ENCODE measurements at regions not wholly inside any gene's neighbourhood (a gene's known extent, or its start where the extent isn't known, plus 50 kb on each side); places are given as distances from the start of the nearest gene placed in this dataset.

- Histone ChIP-seq H4K20me1 (ENCODE audit: insufficient read depth, low read length) (no peaks in the 10 kb centered on the region), H3K23ac (ENCODE audit: low read depth, low read length) (peak overlapping the region; percentile 75; the same call in 1 of the 2 replicates), H3K36me3 (ENCODE audit: control insufficient read depth, insufficient read depth, low read length) (no peaks in the 10 kb centered on the region), H2BK15ac (ENCODE audit: low read depth, low read length) (peak overlapping the region; percentile 73; the same call in 2 of the 3 replicates), H4K91ac (ENCODE audit: insufficient read depth, low read depth, low read length) (peak overlapping the region; percentile 82), H3K14ac (replicated peaks; ENCODE audit: low read depth, low read length) (peak overlapping the region; percentile 85), H4K8ac (ENCODE audit: low read depth in 2 of 2, low read length in 2 of 2) (peak overlapping the region; percentile 6 to 71; a peak in 3 of 4 replicates), H4K5ac (ENCODE audit: low read depth, low read length) (peak overlapping the region; percentile 5; the same call in 1 of the 2 replicates), H3K9me1 (ENCODE audit: insufficient read depth, low read length) (no peaks in the 10 kb centered on the region; the same call in 1 of the 2 replicates), H3K27ac (ENCODE audit: insufficient read depth, low read length) (no peak overlapping the region), H3K4me3 (ENCODE audit: insufficient read depth, low read depth, low read length) (no peak overlapping the region), H3K27me3 (ENCODE audit: control insufficient read depth, insufficient read depth, low read length) (no peaks in the 10 kb centered on the region), H3K56ac (ENCODE audit: extremely low read depth, insufficient read depth, low read length) (no peak overlapping the region; the same call in 1 of the 2 replicates), H3K9me3 (ENCODE audit: control insufficient read depth, insufficient read depth, low read length) (no peaks in the 10 kb centered on the region), H3K4ac (ENCODE audit: low read depth, low read length) (peak overlapping the region; percentile 76; the same call in 1 of the 2 replicates), H2BK5ac (ENCODE audit: low read depth, low read length, poor library complexity, severe bottlenecking) (peak overlapping the region; percentile 91), H2BK20ac (ENCODE audit: low read depth, low read length) (peak overlapping the region; percentile 92), H3K4me1 (ENCODE audit: control insufficient read depth, insufficient read depth, low read length) (peaks cover 4% of the 10 kb centered on the region; the same call in 1 of the 2 replicates), H2BK120ac (ENCODE audit: low read depth, low read length) (peak overlapping the region; percentile 90), H3K9ac (ENCODE audit: low read depth, low read length) (no peak overlapping the region), H3K18ac (ENCODE audit: low read depth, low read length) (peak overlapping the region; percentile 22; the same call in 1 of the 2 replicates), H3K79me1 (ENCODE audit: low read depth in 1 of 2, low read length in 2 of 2) (no peaks in the 10 kb centered on the region), H3K4me2 (ENCODE audit: low read depth, low read length) (no peak overlapping the region), H2AK5ac (ENCODE audit: low read depth, low read length) (peak overlapping the region; percentile 35; the same call in 1 of the 2 replicates), H2AFZ (replicated peaks; ENCODE audit: low read length, poor library complexity) (peak overlapping the region; percentile 46), H2AK9ac (replicated peaks; ENCODE audit: low read depth, low read length, poor library complexity) (peak overlapping the region; percentile 57)
- DNase-seq (peak; percentile 70), ATAC-seq (ENCODE audit: low read depth) (no peak)
- ChIA-PET CTCF (no interaction called here), POLR2A (ENCODE audit: unreplicated experiment) (no interaction called here)
- intact Hi-C loops (cut with micrococcal nuclease) (no loop called here), in situ Hi-C loops (cut with MboI; ENCODE audit: low sequenced_read_pairs) (no loop called here), dilution Hi-C loops (cut with HindIII; ENCODE audit: low sequenced_read_pairs, unreplicated experiment) (no loop called here)
- BruUV-seq (replicated peaks): no TSS peak
- WGBS, 2 experiments (ENCODE audit: extremely low coverage in 2 of 2, insufficient read length in 1 of 2): no CpG with 5 or more reads among the region's 7 CpGs
- TF ChIP-seq RAD21 (IDR thresholded peaks at IDR 0.05; ENCODE audit: low read length): no peak
- no peak for TF ChIP-seq SMC3 (IDR thresholded peaks at IDR 0.05; ENCODE audit: low read depth, low read length)
- TF ChIP-seq USF2 (IDR thresholded peaks at IDR 0.05; ENCODE audit: low read depth, low read length): no peak
- no peak for TF ChIP-seq MXI1 (IDR thresholded peaks at IDR 0.05; ENCODE audit: borderline replicate concordance, low read depth, low read length)
- no peak for TF ChIP-seq MAZ (IDR thresholded peaks at IDR 0.05; ENCODE audit: borderline replicate concordance, low read depth, low read length)
- no peak for TF ChIP-seq ELK1 (IDR thresholded peaks at IDR 0.05; ENCODE audit: borderline replicate concordance, low read depth, low read length)
- TF ChIP-seq BHLHE40 (IDR thresholded peaks at IDR 0.05; ENCODE audit: low read depth, low read length): no peak
- TF ChIP-seq MAFK (IDR thresholded peaks at IDR 0.05; ENCODE audit: low read depth, low read length): no peak
- no peak for TF ChIP-seq POLR2A (IDR thresholded peaks at IDR 0.05; ENCODE audit: low read depth, low read length)
- TF ChIP-seq NFE2L2 (IDR thresholded peaks at IDR 0.05; ENCODE audit: low read depth, low read length): no peak
- TF ChIP-seq CEBPB (IDR thresholded peaks at IDR 0.05; ENCODE audit: low read depth, low read length): no peak
- TF ChIP-seq FOS (IDR thresholded peaks at IDR 0.05; ENCODE audit: low read depth, low read length): no peak
- no peak for TF ChIP-seq RFX5 (IDR thresholded peaks at IDR 0.05; ENCODE audit: low read depth, low read length)
- no peak for TF ChIP-seq RCOR1 (IDR thresholded peaks at IDR 0.05; ENCODE audit: insufficient replicate concordance, low read length)
- TF ChIP-seq CHD1 (IDR thresholded peaks at IDR 0.05; ENCODE audit: low read depth, low read length): no peak
Measured at GRCh38 chr6:166036316-166037095, 131.1 kb downstream of the TBXT start.
